ENCODE measurements at regions not wholly inside any gene's neighbourhood (a gene's known extent, or its start where the extent isn't known, plus 50 kb on each side); places are given as distances from the start of the nearest gene placed in this dataset.

DNA sequence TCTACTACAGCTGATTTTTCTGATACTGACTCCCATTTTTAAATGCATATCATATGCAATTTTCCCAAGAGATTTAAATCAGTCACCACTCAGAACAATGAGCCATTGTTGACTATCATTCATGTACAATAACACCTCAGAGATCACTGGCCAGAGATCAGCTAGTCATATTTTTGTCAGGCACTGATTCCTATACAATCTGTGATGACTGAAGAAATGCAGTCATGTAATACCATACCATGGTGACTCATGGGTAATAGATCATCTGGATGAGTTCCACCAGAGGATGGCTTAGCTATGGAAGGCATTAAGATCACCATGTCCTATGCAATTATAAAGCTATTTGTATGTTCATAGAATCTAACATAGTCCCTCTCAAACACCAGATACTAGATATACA, 285.7 kb upstream of the DCC start:
- no peaks in the 10 kb centered on the region for H3F3A ChIP-seq (ENCODE audit: insufficient read depth, low read length)
- H3K4me1 ChIP-seq (ENCODE audit: low read length): 0 out of 2 replicates have a peak, but pooled peaks cover 3% of the 10 kb centered on the region
- H3K9me3 ChIP-seq (replicated peaks; ENCODE audit: insufficient read depth, low read length): no peaks in the 10 kb centered on the region
- H3K27me3 ChIP-seq (replicated peaks; ENCODE audit: insufficient read depth, low read length): no peaks in the 10 kb centered on the region
- DNase-seq: no peak
- H3K79me2 ChIP-seq (ENCODE audit: low read length): no peaks in the 10 kb centered on the region
- H3K36me3 ChIP-seq (replicated peaks; ENCODE audit: insufficient read depth, low read length): no peaks in the 10 kb centered on the region
- no peak for TF ChIP-seq EZH2phosphoT487 (IDR thresholded peaks at IDR 0.05; ENCODE audit: low read length)
- TF ChIP-seq, protein P1, sequence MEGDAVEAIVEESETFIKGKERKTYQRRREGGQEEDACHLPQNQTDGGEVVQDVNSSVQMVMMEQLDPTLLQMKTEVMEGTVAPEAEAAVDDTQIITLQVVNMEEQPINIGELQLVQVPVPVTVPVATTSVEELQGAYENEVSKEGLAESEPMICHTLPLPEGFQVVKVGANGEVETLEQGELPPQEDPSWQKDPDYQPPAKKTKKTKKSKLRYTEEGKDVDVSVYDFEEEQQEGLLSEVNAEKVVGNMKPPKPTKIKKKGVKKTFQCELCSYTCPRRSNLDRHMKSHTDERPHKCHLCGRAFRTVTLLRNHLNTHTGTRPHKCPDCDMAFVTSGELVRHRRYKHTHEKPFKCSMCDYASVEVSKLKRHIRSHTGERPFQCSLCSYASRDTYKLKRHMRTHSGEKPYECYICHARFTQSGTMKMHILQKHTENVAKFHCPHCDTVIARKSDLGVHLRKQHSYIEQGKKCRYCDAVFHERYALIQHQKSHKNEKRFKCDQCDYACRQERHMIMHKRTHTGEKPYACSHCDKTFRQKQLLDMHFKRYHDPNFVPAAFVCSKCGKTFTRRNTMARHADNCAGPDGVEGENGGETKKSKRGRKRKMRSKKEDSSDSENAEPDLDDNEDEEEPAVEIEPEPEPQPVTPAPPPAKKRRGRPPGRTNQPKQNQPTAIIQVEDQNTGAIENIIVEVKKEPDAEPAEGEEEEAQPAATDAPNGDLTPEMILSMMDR (IDR thresholded peaks at IDR 0.05; ENCODE audit: low read length): no peak
- no peak for TF ChIP-seq EZH2 (optimal IDR thresholded peaks at IDR 0.05; ENCODE audit: low read depth, low read length)
- H3K9me2 ChIP-seq (replicated peaks; ENCODE audit: insufficient read depth, low read length): no peaks in the 10 kb centered on the region
- no peak overlapping the region for H3K9ac ChIP-seq (ENCODE audit: low read length)
- H3K27ac ChIP-seq (ENCODE audit: low read length): no peak overlapping the region
- no peak overlapping the region for H2AFZ ChIP-seq (ENCODE audit: low read length)
- H3K4me2 ChIP-seq (ENCODE audit: low read depth, low read length): no peak overlapping the region
- no peak overlapping the region for H3K4me3 ChIP-seq (ENCODE audit: low read length)
- no peaks in the 10 kb centered on the region for H4K20me1 ChIP-seq (ENCODE audit: insufficient read depth, low read length)

- H3K4me1 ChIP-seq (ENCODE audit: low read length): no peaks in the 10 kb centered on the region
- H3K79me2 ChIP-seq (ENCODE audit: low read length): no peaks in the 10 kb centered on the region
- H3K9me3 ChIP-seq (replicated peaks; ENCODE audit: insufficient read depth, low read length): no peaks in the 10 kb centered on the region
- no peak overlapping the region for H3K4me2 ChIP-seq (ENCODE audit: low read depth, low read length)
- no peak overlapping the region for H3K4me3 ChIP-seq (ENCODE audit: low read length)
- TF ChIP-seq, protein P1 (IDR thresholded peaks at IDR 0.05; ENCODE audit: low read length): no peak
- TF ChIP-seq EZH2phosphoT487 (IDR thresholded peaks at IDR 0.05; ENCODE audit: low read length): no peak
- no peak for TF ChIP-seq EZH2 (optimal IDR thresholded peaks at IDR 0.05; ENCODE audit: low read depth, low read length)
- H3K9ac ChIP-seq (ENCODE audit: low read length): no peak overlapping the region
- H4K20me1 ChIP-seq (ENCODE audit: insufficient read depth, low read length): no peaks in the 10 kb centered on the region
- no peaks in the 10 kb centered on the region for H3K27me3 ChIP-seq (replicated peaks; ENCODE audit: insufficient read depth, low read length)
- H3K27ac ChIP-seq (ENCODE audit: low read length): no peak overlapping the region
- no peaks in the 10 kb centered on the region for H3K9me2 ChIP-seq (replicated peaks; ENCODE audit: insufficient read depth, low read length)
- no peaks in the 10 kb centered on the region for H3F3A ChIP-seq (ENCODE audit: insufficient read depth, low read length)
- no peak for DNase-seq
- no peak overlapping the region for H2AFZ ChIP-seq (ENCODE audit: low read length)
- H3K36me3 ChIP-seq (replicated peaks; ENCODE audit: insufficient read depth, low read length): no peaks in the 10 kb centered on the region
Measured at GRCh38 chr18:52060607-52061304, 279.2 kb upstream of the DCC start.

- H3K27ac ChIP-seq (ENCODE audit: low read length): no peak overlapping the region
- no peak for DNase-seq
- no peaks in the 10 kb centered on the region for H3K36me3 ChIP-seq (replicated peaks; ENCODE audit: insufficient read depth, low read length)
- H3K79me2 ChIP-seq (ENCODE audit: low read length): no peaks in the 10 kb centered on the region
- H3K4me1 ChIP-seq (ENCODE audit: low read length): no peaks in the 10 kb centered on the region
- TF ChIP-seq EZH2 (optimal IDR thresholded peaks at IDR 0.05; ENCODE audit: low read depth, low read length) (no peak), EZH2phosphoT487 (IDR thresholded peaks at IDR 0.05; ENCODE audit: low read length) (no peak)
- TF ChIP-seq, protein P1 (IDR thresholded peaks at IDR 0.05; ENCODE audit: low read length): no peak
- H4K20me1 ChIP-seq (ENCODE audit: insufficient read depth, low read length): no peaks in the 10 kb centered on the region
- H3K9me3 ChIP-seq (replicated peaks; ENCODE audit: insufficient read depth, low read length): no peaks in the 10 kb centered on the region
- H3K4me3 ChIP-seq (ENCODE audit: low read length): no peak overlapping the region
- no peak overlapping the region for H3K4me2 ChIP-seq (ENCODE audit: low read depth, low read length)
- H2AFZ ChIP-seq (ENCODE audit: low read length): no peak overlapping the region
- H3K9me2 ChIP-seq (replicated peaks; ENCODE audit: insufficient read depth, low read length): no peaks in the 10 kb centered on the region
- H3F3A ChIP-seq (ENCODE audit: insufficient read depth, low read length): no peaks in the 10 kb centered on the region
- no peak overlapping the region for H3K9ac ChIP-seq (ENCODE audit: low read length)
- no peaks in the 10 kb centered on the region for H3K27me3 ChIP-seq (replicated peaks; ENCODE audit: insufficient read depth, low read length)
Measured at GRCh38 chr18:52063923-52064322, 276.1 kb upstream of the DCC start.
